K562 (cell line): ENCODE measurements at regions not wholly inside any gene's neighbourhood (a gene's known extent, or its start where the extent isn't known, plus 50 kb on each side); places are given as distances from the start of the nearest gene placed in this dataset.

Experiments used
- ATAC-seq: fragments of 200-7000 bp; cut with Tn5 transposase; 3 replicates; pipeline ENCODE4 v1.9.1; 2020; ENCODE audit warnings: moderate library complexity
- BruUV-seq: library from RNA; stranded (reverse); fragments of 400-500 nt; replicated peaks from 2 replicates; lab custom pipeline; 2021; lab: Mats Ljungman, UMichigan
- CTCF ChIA-PET: fragments of 300-600 bp; formaldehyde crosslinking; extraction: SDS; loops from one replicate; lab custom pipeline; 2021; ENCODE audit warnings: low intra/inter-chr PET ratio; lab: Yijun Ruan, JAX
- POLR2A ChIA-PET: fragments of 300-600, 350-650 bp; sonication (Branson Sonifier 250); formaldehyde crosslinking; extraction: SDS; loops from one replicate; lab custom pipeline; 2021; ENCODE audit warnings: antibody characterized with exemption, inconsistent platforms; lab: Yijun Ruan, JAX
- DNase-seq, 4 experiments: peaks; one replicate each; pipeline versions ENCODE4 v3.0.0 to v3.0.0-alpha.2; 2011 to 2018; ENCODE audit warnings: low spot score in 3 of 4, mixed read lengths in 3 of 4; ENCODE audit errors: extremely low read depth in 1 of 4
- FAIRE-seq: peaks from 2 replicates; lab custom pipeline; 2011; peaks lifted over from hg19 to GRCh38; lab: Jason Lieb, UNC
- H2AFZ ChIP-seq: 2 replicates; pipeline ENCODE4 v1.6.0; 2011; ENCODE audit warnings: low read depth, low read length, control low read depth, inconsistent platforms
- H3K27ac ChIP-seq: fragments of 200-600 bp; 3 replicates; pipeline ENCODE4 v1.8.0; 2011; ENCODE audit warnings: low read depth, mild to moderate bottlenecking, control low read depth, inconsistent platforms, low read length, moderate library complexity, mixed read lengths; ENCODE audit errors: extremely low read depth
- H3K27me3 ChIP-seq, 2 experiments: fragments of 300-600 bp in 1 of 2; 2 replicates in 1 of 2; 3 replicates in 1 of 2; pipeline versions ENCODE4 v1.6.0 to v1.8.0; 2011; ENCODE audit warnings: inconsistent platforms in 2 of 2, low read length in 2 of 2, mild to moderate bottlenecking in 1 of 2, mixed read lengths in 1 of 2, moderate library complexity in 1 of 2; ENCODE audit not compliant: control insufficient read depth in 2 of 2, insufficient read depth in 2 of 2
- H3K36me3 ChIP-seq: fragments of 300-600 bp; 3 replicates; pipeline ENCODE4 v1.8.0; 2011; ENCODE audit warnings: mild to moderate bottlenecking, low read length, inconsistent platforms; ENCODE audit not compliant: control insufficient read depth, insufficient read depth
- H3K4me1 ChIP-seq, 2 experiments: fragments of 200-600 bp in 1 of 2; replicated peaks in 1 of 2; 2 replicates in 1 of 2; 3 replicates in 1 of 2; pipeline versions ENCODE4 v1.5.1 to v1.8.0; 2011; ENCODE audit warnings: inconsistent platforms in 2 of 2, low read length in 2 of 2, mild to moderate bottlenecking in 1 of 2, mixed read lengths in 1 of 2, moderate library complexity in 1 of 2; ENCODE audit not compliant: control insufficient read depth in 2 of 2, insufficient read depth in 2 of 2
- H3K4me2 ChIP-seq: 2 replicates; pipeline ENCODE4 v1.6.1; 2011; ENCODE audit warnings: low read length, control low read depth, inconsistent platforms, mixed read lengths; ENCODE audit not compliant: insufficient read depth
- H3K4me3 ChIP-seq: fragments of 200-600 bp; sonication (generic), shearing (Covaris generic); 2 replicates; pipeline ENCODE4 v1.5.1; 2016; ENCODE audit warnings: control low read depth, inconsistent platforms
- H3K79me2 ChIP-seq: fragments of 200-600 bp; 3 replicates; pipeline ENCODE4 v1.8.0; 2011; ENCODE audit warnings: low read length, inconsistent platforms; ENCODE audit not compliant: control insufficient read depth, insufficient read depth
- H3K9ac ChIP-seq, 2 experiments: 2 replicates each; pipeline versions ENCODE4 v1.6.0 to v1.6.1; 2011; ENCODE audit warnings: low read depth in 2 of 2, low read length in 2 of 2, control low read depth in 1 of 2, inconsistent platforms in 1 of 2, mild to moderate bottlenecking in 1 of 2, mixed read lengths in 1 of 2; ENCODE audit not compliant: insufficient read depth in 1 of 2
- H3K9me1 ChIP-seq: one replicate; pipeline ENCODE4 v1.6.0; 2011; ENCODE audit warnings: inconsistent platforms, mild to moderate bottlenecking, low read length, moderate library complexity; ENCODE audit not compliant: control insufficient read depth, insufficient read depth
- H3K9me3 ChIP-seq: replicated peaks from 2 replicates; pipeline ENCODE4 v1.5.1; 2011; ENCODE audit warnings: low read depth, low read length, inconsistent platforms; ENCODE audit not compliant: control insufficient read depth, insufficient read depth
- H4K20me1 ChIP-seq: replicated peaks from 2 replicates; pipeline ENCODE4 v1.6.1; 2011; ENCODE audit warnings: low read length, inconsistent platforms, mixed read lengths; ENCODE audit not compliant: control insufficient read depth, insufficient read depth
- ARID3A ChIP-seq: IDR thresholded peaks from 2 replicates; pipeline ENCODE4 v1.6.1; 2012; ENCODE audit warnings: low read depth, low read length, improper control_type of control experiment, borderline replicate concordance
- DEAF1 ChIP-seq: fragments of 450-650 bp; formaldehyde crosslinking; IDR thresholded peaks from 2 replicates; pipeline ENCODE4 v1.4.0; 2020; ENCODE audit warnings: mild to moderate bottlenecking, moderate library complexity
- ESRRA ChIP-seq: fragments of 450-650 bp; IDR thresholded peaks from 2 replicates; pipeline ENCODE4 v1.6.1; 2014; ENCODE audit warnings: low read depth, mild to moderate bottlenecking, moderate library complexity, borderline replicate concordance
- GATAD2B ChIP-seq: fragments of 450-650 bp; IDR thresholded peaks from 2 replicates; pipeline ENCODE4 v1.6.1; 2017; ENCODE audit warnings: mild to moderate bottlenecking, borderline replicate concordance
- HLTF ChIP-seq: fragments of 450-650 bp; IDR thresholded peaks from 2 replicates; pipeline ENCODE4 v1.6.1; 2016
- NBN ChIP-seq: fragments of 450-650 bp; IDR thresholded peaks from 2 replicates; pipeline ENCODE4 v1.6.1; 2016; ENCODE audit warnings: low read depth, mild to moderate bottlenecking
- RUNX1 ChIP-seq: sonication (generic); IDR thresholded peaks from 2 replicates; pipeline ENCODE4 v1.6.1; 2016; ENCODE audit warnings: antibody characterized with exemption, low read depth
- SREBF2 ChIP-seq: sonication (generic); formaldehyde crosslinking; IDR thresholded peaks from 2 replicates; pipeline ENCODE4 v1.4.0; 2020; ENCODE audit warnings: mild to moderate bottlenecking, missing genetic modification reagents
- SRSF3 ChIP-seq: fragments of 200-400 bp; formaldehyde crosslinking; IDR thresholded peaks from 2 replicates; pipeline ENCODE4 v1.6.1; 2016; ENCODE audit warnings: mild to moderate bottlenecking, low read length, moderate library complexity; ENCODE audit not compliant: insufficient read depth
- ZNF24 ChIP-seq: fragments of 450-650 bp; IDR thresholded peaks from 2 replicates; pipeline ENCODE4 v1.6.1; 2016
- ZNF253 ChIP-seq: fragments of 250-450 bp; sonication (Bioruptor Pico); conservative IDR thresholded peaks from 2 replicates; pipeline ENCODE4 v1.6.1; 2021; ENCODE audit warnings: mild to moderate bottlenecking
- ZNF407 ChIP-seq: fragments of 450-650 bp; IDR thresholded peaks from 2 replicates; pipeline ENCODE4 v1.6.1; 2016; ENCODE audit warnings: low read depth
- ZNF561 ChIP-seq: fragments of 450-650 bp; formaldehyde crosslinking; conservative IDR thresholded peaks from 2 replicates; pipeline ENCODE4 v1.4.0; 2020; ENCODE audit warnings: mild to moderate bottlenecking, moderate library complexity
- ZNF644 ChIP-seq: fragments of 200-800 bp; sonication (Bioruptor generic); IDR thresholded peaks from 2 replicates; pipeline ENCODE4 v1.6.1; 2016; ENCODE audit warnings: low read depth, missing genetic modification characterization, missing compliant biosample characterization
- WGBS: fragments of 100-300 bp; shearing (Covaris generic); methylation state at CpG from one replicate; pipeline ENCODE4 v1.1.6; 2016; ENCODE audit warnings: low coverage, mixed read lengths; ENCODE audit not compliant: insufficient coverage; ENCODE audit errors: missing lambda C conversion rate; 5-methylcytosine and 5-hydroxymethylcytosine counted together
- in situ Hi-C: fragments of 300-500 bp; cut with MboI; formaldehyde crosslinking; loops from 4 replicates; pipeline ENCODE4 v1.15.0; 2018; ENCODE audit warnings: inconsistent platforms, mixed read lengths
- intact Hi-C: fragments of 100-400 bp; cut with micrococcal nuclease; formaldehyde crosslinking; loops from 2 replicates; pipeline ENCODE4 v1.14.2; 2022

GRCh38 chrX:64662876-64663275 lies 267.6 kb upstream of the MTMR8 start:
- H3K79me2 ChIP-seq: no peaks in the 10 kb centered on the region
- no peak overlapping the region for H3K27ac ChIP-seq
- no peak for FAIRE-seq
- TF ChIP-seq ARID3A (no peak), ESRRA (no peak), GATAD2B (no peak), HLTF (no peak), ZNF644 (tag) (no peak), NBN (no peak), SREBF2 (no peak), SRSF3 (no peak), RUNX1 (no peak), DEAF1 (CRISPR knock-in tag) (no peak), ZNF561 (CRISPR knock-in tag) (no peak), ZNF407 (no peak), ZNF24 (no peak), ZNF253 (CRISPR knock-in tag) (no peak)

More at GRCh38 chrX:64662876-64663275, 267.6 kb upstream of the MTMR8 start:
- H3K36me3 ChIP-seq: no peaks in the 10 kb centered on the region
- H2AFZ ChIP-seq: no peak overlapping the region
- no peaks in the 10 kb centered on the region for H4K20me1 ChIP-seq
- H3K27me3 ChIP-seq: no peaks in the 10 kb centered on the region
- ChIA-PET POLR2A (no interaction called here), CTCF (no interaction called here)
- intact Hi-C loops: no loop called here
- no peak overlapping the region for H3K9ac ChIP-seq
- in situ Hi-C loops: no loop called here
- H3K9me3 ChIP-seq: no peaks in the 10 kb centered on the region
- BruUV-seq: no TSS peak
- DNase-seq (no peak), ATAC-seq (no peak)
- no peaks in the 10 kb centered on the region for H3K9me1 ChIP-seq
- H3K4me2 ChIP-seq: no peak overlapping the region
- no peak overlapping the region for H3K4me3 ChIP-seq
- no peaks in the 10 kb centered on the region for H3K4me1 ChIP-seq
- WGBS: 17% methylated on average over 1 of the region's 1 CpG
